Erythroblast (primary cell): ENCODE measurements at regions not wholly inside any gene's neighbourhood (a gene's known extent, or its start where the extent isn't known, plus 50 kb on each side); places are given as distances from the start of the nearest gene placed in this dataset.

Source experiments
- GATA1 ChIP-seq: IDR thresholded peaks from 2 replicates; pipeline ENCODE4 v1.6.1; 2011; ENCODE audit warnings: low read depth, mild to moderate bottlenecking, control low read depth, low read length, moderate library complexity
- POLR2A ChIP-seq: IDR thresholded peaks from 2 replicates; pipeline ENCODE4 v1.6.1; 2011; ENCODE audit warnings: mild to moderate bottlenecking, low read length

GRCh38 chr2:212596688-212597087, 58.1 kb upstream of the ERBB4 start:
- TF ChIP-seq POLR2A (no peak), GATA1 (no peak)
